ENCODE measurements at regions not wholly inside any gene's neighbourhood (a gene's known extent, or its start where the extent isn't known, plus 50 kb on each side); places are given as distances from the start of the nearest gene placed in this dataset.

DNA sequence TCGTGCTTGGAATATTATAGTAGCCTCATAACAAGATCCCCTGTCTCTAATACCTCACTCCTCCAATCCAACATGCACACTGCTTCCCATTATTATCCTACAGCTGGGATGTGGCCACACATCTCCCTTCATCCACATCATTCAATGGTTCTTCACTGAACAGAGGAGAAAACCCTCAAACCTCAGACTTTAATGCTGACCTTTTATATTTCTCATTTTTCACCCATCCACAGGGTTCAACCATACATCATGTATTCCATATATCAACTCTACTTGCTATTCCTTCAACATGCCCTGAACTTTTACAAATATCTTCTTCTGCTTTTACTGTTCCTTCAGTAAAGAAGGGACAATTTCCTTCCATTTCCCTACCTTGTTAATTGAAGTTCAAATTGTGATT lies 396.8 kb downstream of the TLE4 start:
- H3K4me1 ChIP-seq: no peaks in the 10 kb centered on the region
- no peaks in the 10 kb centered on the region for H3K9me3 ChIP-seq
- no peak overlapping the region for H3K9ac ChIP-seq (ENCODE audit: low read depth in 2 of 2, low read length in 2 of 2)
- no peak overlapping the region for H3K27ac ChIP-seq
- no peak for TF ChIP-seq CTCF (IDR thresholded peaks at IDR 0.05)
- no peak overlapping the region for H3K4me3 ChIP-seq
- no peak for DNase-seq
- intact Hi-C loops (cut with DNase I): no loop called here
- no peaks in the 10 kb centered on the region for H3K27me3 ChIP-seq
- H3K36me3 ChIP-seq: no peaks in the 10 kb centered on the region

DNA sequence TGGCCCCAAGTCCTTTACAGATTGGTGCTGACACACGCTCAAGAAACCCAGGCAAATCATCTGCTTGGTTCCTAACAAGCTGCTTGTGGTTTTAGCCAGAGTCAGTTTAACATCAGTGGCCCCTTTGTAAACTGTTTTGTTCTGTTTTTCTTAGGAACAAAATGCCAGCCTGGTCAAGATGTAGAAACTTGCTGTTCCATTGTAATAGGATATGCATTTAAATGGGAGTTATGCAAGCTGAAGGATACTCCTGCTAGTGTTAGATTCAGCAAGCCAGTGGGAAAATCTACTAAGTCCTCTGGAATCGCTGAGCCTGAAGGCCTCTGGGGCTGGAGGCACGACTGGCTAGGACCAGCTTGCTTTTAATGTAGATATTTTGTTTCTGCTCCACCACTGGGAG lies 391.1 kb downstream of the TLE4 start:
- no peak overlapping the region for H3K9ac ChIP-seq (ENCODE audit: low read depth in 2 of 2, low read length in 2 of 2)
- H3K27me3 ChIP-seq: no peaks in the 10 kb centered on the region
- H3K9me3 ChIP-seq: no peaks in the 10 kb centered on the region
- no peak for DNase-seq
- H3K36me3 ChIP-seq: no peaks in the 10 kb centered on the region
- no peak for TF ChIP-seq CTCF (IDR thresholded peaks at IDR 0.05)
- intact Hi-C loops (cut with DNase I): no loop called here
- H3K4me1 ChIP-seq: no peaks in the 10 kb centered on the region
- H3K4me3 ChIP-seq: no peak overlapping the region
- no peak overlapping the region for H3K27ac ChIP-seq

DNA sequence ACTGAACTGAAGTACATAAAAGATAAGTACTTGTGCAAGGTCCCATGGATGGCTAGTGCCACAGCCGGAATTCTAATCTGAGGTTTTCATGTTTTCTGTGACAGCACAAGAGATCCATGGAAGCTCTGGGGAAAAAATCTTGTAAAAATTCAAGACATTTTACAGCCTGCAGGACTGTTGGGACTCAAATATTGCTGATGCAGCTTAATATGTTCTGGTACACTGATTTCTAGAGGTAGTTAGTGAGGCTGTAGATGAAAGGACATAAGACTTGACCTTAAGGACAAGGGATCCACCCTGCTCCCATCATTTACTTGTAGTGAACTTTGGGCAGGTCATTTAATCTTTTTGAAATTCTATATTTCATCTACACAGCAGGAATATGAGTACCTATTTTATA lies 390.4 kb downstream of the TLE4 start:
- TF ChIP-seq CTCF (IDR thresholded peaks at IDR 0.05): no peak
- H3K4me3 ChIP-seq: no peak overlapping the region
- no peaks in the 10 kb centered on the region for H3K36me3 ChIP-seq
- no peak for DNase-seq
- H3K27ac ChIP-seq: no peak overlapping the region
- H3K27me3 ChIP-seq: no peaks in the 10 kb centered on the region
- intact Hi-C loops (cut with DNase I): no loop called here
- no peaks in the 10 kb centered on the region for H3K9me3 ChIP-seq
- no peaks in the 10 kb centered on the region for H3K4me1 ChIP-seq
- no peak overlapping the region for H3K9ac ChIP-seq (ENCODE audit: low read depth in 2 of 2, low read length in 2 of 2)

GRCh38 chr9:79955300-79955699 lies 383.5 kb downstream of the TLE4 start:
- Histone ChIP-seq H3K27me3 (no peaks in the 10 kb centered on the region), H3K27ac (no peak overlapping the region), H3K36me3 (no peaks in the 10 kb centered on the region), H3K4me1 (no peaks in the 10 kb centered on the region), H3K9me3 (no peaks in the 10 kb centered on the region), H3K4me3 (no peak overlapping the region), H3K9ac (ENCODE audit: low read depth in 2 of 2, low read length in 2 of 2) (no peak overlapping the region)
- TF ChIP-seq CTCF (IDR thresholded peaks at IDR 0.05): peak; percentile 12
- no peak for DNase-seq
- intact Hi-C loops (cut with DNase I): no loop called here

GRCh38 chr9:79953908-79954307 lies 382.1 kb downstream of the TLE4 start:
- no peaks in the 10 kb centered on the region for H3K4me1 ChIP-seq
- TF ChIP-seq CTCF (IDR thresholded peaks at IDR 0.05): no peak
- no peak for DNase-seq
- no peaks in the 10 kb centered on the region for H3K36me3 ChIP-seq
- H3K9ac ChIP-seq (ENCODE audit: low read depth in 2 of 2, low read length in 2 of 2): no peak overlapping the region
- H3K4me3 ChIP-seq: no peak overlapping the region
- intact Hi-C loops (cut with DNase I): no loop called here
- H3K9me3 ChIP-seq: no peaks in the 10 kb centered on the region
- H3K27ac ChIP-seq: no peak overlapping the region
- H3K27me3 ChIP-seq: no peaks in the 10 kb centered on the region

GRCh38 chr9:79952401-79952800 lies 380.6 kb downstream of the TLE4 start:
- H3K4me1 ChIP-seq: no peaks in the 10 kb centered on the region
- no peak for DNase-seq
- intact Hi-C loops (cut with DNase I): no loop called here
- TF ChIP-seq CTCF (IDR thresholded peaks at IDR 0.05): no peak
- no peaks in the 10 kb centered on the region for H3K27me3 ChIP-seq
- no peaks in the 10 kb centered on the region for H3K36me3 ChIP-seq
- no peaks in the 10 kb centered on the region for H3K9me3 ChIP-seq
- H3K9ac ChIP-seq (ENCODE audit: low read depth in 2 of 2, low read length in 2 of 2): no peak overlapping the region
- no peak overlapping the region for H3K4me3 ChIP-seq
- no peak overlapping the region for H3K27ac ChIP-seq
